Neural crest cell (in vitro differentiated cells): ENCODE measurements at regions not wholly inside any gene's neighbourhood (a gene's known extent, or its start where the extent isn't known, plus 50 kb on each side); places are given as distances from the start of the nearest gene placed in this dataset.
A peak's percentile ranks its signal among the peaks of the same experiment; 100 is the strongest.

Experiments
- DNase-seq: peaks from one replicate; pipeline ENCODE4 v3.0.0; 2021; ENCODE audit warnings: low read depth, mixed read lengths, low spot score
- H3K27ac Mint-ChIP-seq: one replicate; pipeline ENCODE4 v1.8.0; 2021; ENCODE audit warnings: mild to moderate bottlenecking, mixed read lengths; ENCODE audit not compliant: unreplicated experiment
- H3K27me3 Mint-ChIP-seq: 2 replicates; pipeline ENCODE4 v1.8.0; 2021; ENCODE audit warnings: low read depth, mild to moderate bottlenecking, mixed read lengths
- H3K36me3 Mint-ChIP-seq: 2 replicates; pipeline ENCODE4 v1.8.0; 2021; ENCODE audit warnings: low read depth, mild to moderate bottlenecking, mixed read lengths
- H3K4me1 Mint-ChIP-seq: 2 replicates; pipeline ENCODE4 v1.8.0; 2021; ENCODE audit warnings: mixed read lengths
- H3K4me3 Mint-ChIP-seq: one replicate; pipeline ENCODE4 v1.8.0; 2021; ENCODE audit warnings: mild to moderate bottlenecking, mixed read lengths
- H3K9me3 Mint-ChIP-seq: 2 replicates; pipeline ENCODE4 v1.8.0; 2021; ENCODE audit warnings: mixed read lengths
- TF ChIP-seq, protein P1 (sequence below): fragments of 200-600 bp; sonication (generic); conservative IDR thresholded peaks from 2 replicates; pipeline ENCODE4 v1.5.0; 2021; ENCODE audit warnings: antibody characterized with exemption, mild to moderate bottlenecking

DNA sequence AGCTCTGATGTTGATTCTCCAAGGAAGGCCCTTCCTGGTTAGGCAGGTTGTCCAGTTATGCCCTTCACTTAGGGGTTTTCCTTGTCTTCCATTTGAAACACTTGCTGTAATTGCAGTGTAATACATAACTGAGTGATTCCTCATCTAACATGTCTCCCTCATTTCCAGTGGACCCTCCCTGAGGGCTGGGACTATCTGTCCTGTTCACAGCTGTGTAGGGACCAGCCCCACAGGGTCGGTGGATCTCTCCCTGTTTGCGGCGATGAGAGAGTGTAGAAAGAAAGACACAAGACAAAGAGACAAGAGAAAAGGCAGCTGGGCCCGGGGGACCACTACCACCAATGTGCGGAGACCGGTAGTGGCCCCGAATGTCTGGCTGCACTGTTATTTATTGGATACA, 135.9 kb upstream of the EEPD1 start:
- Mint-ChIP-seq H3K9me3 (no peaks in the 10 kb centered on the region), H3K27ac (peak overlapping the region; percentile 52), H3K4me1 (peaks cover 1% of the 10 kb centered on the region), H3K27me3 (no peaks in the 10 kb centered on the region), H3K36me3 (no peaks in the 10 kb centered on the region), H3K4me3 (no peak overlapping the region)
- no peak for DNase-seq
- TF ChIP-seq, protein P1, sequence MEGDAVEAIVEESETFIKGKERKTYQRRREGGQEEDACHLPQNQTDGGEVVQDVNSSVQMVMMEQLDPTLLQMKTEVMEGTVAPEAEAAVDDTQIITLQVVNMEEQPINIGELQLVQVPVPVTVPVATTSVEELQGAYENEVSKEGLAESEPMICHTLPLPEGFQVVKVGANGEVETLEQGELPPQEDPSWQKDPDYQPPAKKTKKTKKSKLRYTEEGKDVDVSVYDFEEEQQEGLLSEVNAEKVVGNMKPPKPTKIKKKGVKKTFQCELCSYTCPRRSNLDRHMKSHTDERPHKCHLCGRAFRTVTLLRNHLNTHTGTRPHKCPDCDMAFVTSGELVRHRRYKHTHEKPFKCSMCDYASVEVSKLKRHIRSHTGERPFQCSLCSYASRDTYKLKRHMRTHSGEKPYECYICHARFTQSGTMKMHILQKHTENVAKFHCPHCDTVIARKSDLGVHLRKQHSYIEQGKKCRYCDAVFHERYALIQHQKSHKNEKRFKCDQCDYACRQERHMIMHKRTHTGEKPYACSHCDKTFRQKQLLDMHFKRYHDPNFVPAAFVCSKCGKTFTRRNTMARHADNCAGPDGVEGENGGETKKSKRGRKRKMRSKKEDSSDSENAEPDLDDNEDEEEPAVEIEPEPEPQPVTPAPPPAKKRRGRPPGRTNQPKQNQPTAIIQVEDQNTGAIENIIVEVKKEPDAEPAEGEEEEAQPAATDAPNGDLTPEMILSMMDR, result no peak

DNA sequence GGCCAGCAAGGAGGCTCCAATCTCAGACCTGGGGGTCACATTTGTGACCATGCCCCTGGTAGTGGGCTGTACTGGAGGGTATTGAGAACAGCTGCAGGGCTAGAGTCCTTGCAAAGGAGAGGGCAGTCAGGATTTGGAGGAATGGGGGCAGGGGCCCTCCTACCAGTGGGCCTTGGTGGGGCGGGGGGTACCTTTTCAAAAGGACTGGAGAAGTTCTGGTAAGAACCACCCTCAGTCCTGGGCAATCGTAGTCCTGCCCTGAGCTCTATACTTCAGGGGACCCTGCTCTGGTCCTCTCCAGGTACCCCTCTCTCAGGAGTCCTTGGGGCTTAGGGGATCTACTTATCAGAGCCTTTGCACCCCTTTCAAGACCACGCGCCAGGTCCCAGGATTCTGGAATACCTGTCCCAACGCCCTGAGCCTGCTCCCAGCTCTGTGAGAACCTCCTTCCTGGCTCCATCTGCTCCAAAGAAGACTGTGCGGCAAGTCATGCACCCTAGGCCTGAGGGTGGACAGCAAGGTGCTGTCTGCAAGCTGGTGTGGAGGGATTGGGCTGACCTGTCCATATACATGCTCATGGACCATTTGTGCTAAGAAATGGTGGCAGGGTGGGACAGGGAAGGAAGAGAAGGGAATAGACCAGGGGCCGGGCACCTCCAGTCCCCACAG, 134.1 kb upstream of the EEPD1 start:
- no peaks in the 10 kb centered on the region for H3K27me3 Mint-ChIP-seq
- H3K36me3 Mint-ChIP-seq, result no peaks in the 10 kb centered on the region
- H3K27ac Mint-ChIP-seq, result no peak overlapping the region
- DNase-seq, result no peak
- TF ChIP-seq, protein P1, result no peak
- no peaks in the 10 kb centered on the region for H3K9me3 Mint-ChIP-seq
- peaks cover 8% of the 10 kb centered on the region for H3K4me1 Mint-ChIP-seq
- H3K4me3 Mint-ChIP-seq, result no peak overlapping the region

DNA sequence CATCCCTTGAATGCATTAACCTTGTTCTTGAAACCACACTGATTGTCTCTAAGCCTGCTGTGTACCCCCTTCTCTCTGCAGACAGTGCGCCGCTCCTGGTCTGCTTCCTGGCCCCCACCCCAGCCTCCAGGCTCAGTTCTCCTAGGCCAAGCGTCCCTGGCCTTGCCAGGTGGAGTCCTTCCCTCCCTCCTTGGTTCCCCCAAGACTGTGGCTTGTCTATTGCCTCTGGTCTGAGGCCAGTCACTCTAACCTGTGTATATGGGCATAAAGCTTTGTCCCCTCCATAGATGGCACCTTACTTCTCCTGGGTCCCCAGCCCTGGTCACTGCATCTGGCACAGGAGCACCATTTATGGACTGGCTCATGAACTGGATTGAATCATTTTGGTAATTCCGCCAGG, 133.5 kb upstream of the EEPD1 start:
- Mint-ChIP-seq H3K27ac (no peak overlapping the region), H3K4me3 (no peak overlapping the region), H3K9me3 (no peaks in the 10 kb centered on the region), H3K4me1 (peaks cover 13% of the 10 kb centered on the region), H3K27me3 (no peaks in the 10 kb centered on the region), H3K36me3 (no peaks in the 10 kb centered on the region)
- DNase-seq, result no peak
- TF ChIP-seq, protein P1, result no peak

DNA sequence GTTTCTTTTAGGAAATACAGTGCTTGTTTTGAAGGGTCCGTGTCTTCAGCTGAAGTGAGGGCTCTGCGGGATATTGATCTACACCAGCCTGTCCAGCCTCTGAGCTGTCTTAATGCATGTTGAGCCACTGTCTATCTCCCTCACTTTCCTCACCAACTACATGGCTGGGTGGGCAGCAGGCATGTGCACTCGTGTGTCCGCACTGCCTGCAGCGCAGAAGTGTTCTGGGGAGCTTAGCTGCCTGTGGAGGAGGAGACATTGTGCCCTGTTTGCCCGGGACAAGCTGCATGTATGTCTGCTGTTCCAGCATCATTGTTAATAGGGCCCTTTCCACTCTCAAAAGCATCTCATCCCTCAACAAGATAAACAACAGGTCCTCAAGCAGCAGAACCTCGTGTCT, 133.1 kb upstream of the EEPD1 start:
- Mint-ChIP-seq H3K36me3 (no peaks in the 10 kb centered on the region), H3K4me3 (no peak overlapping the region), H3K27ac (no peak overlapping the region), H3K4me1 (peaks cover 18% of the 10 kb centered on the region), H3K9me3 (no peaks in the 10 kb centered on the region), H3K27me3 (no peaks in the 10 kb centered on the region)
- TF ChIP-seq, protein P1, result no peak
- no peak for DNase-seq

DNA sequence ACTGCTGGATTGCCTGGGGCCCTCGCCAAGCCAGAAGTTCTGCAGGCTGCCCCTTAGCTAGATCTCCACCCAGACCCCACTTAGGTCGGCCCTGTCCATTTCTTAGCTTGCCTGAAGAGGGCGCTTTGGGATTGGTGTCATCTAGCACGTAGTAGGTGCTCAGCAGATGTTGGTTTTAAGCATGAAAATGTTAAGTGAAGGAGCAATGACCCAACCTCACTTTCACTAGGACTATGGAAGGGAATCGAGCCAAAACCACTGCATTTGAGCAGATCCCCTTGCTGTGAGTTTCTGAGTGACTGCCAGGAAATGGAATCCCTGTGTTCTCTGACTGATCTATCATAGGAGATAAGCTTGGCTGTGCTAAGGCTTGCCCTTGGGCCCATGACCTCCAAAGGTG, 131.7 kb upstream of the EEPD1 start:
- Mint-ChIP-seq H3K4me3 (no peak overlapping the region), H3K4me1 (peaks cover 22% of the 10 kb centered on the region), H3K36me3 (no peaks in the 10 kb centered on the region), H3K9me3 (no peaks in the 10 kb centered on the region), H3K27ac (no peak overlapping the region), H3K27me3 (no peaks in the 10 kb centered on the region)
- TF ChIP-seq, protein P1, result peak; percentile 21
- DNase-seq, result no peak
